ENCODE measurements at regions not wholly inside any gene's neighbourhood (a gene's known extent, or its start where the extent isn't known, plus 50 kb on each side); places are given as distances from the start of the nearest gene placed in this dataset.

- no peak for TF ChIP-seq CTCF (conservative IDR thresholded peaks at IDR 0.05 in 1 of 2, IDR thresholded peaks at IDR 0.05 in 1 of 2; ENCODE audit: extremely low read depth in 1 of 2, insufficient read depth in 1 of 2, low read depth in 1 of 2, low read length in 2 of 2)
- no peak for TF ChIP-seq EZH2 (IDR thresholded peaks at IDR 0.05; ENCODE audit: borderline replicate concordance, low read length)
Observed at GRCh38 chr19:30671367-30671619, 299.1 kb downstream of the ZNF536 start.

All from mammary epithelial cell (primary cell).